Omental fat pad (tissue), 3 donors: ENCODE measurements at regions not wholly inside any gene's neighbourhood (a gene's known extent, or its start where the extent isn't known, plus 50 kb on each side); places are given as distances from the start of the nearest gene placed in this dataset.

ENCODE experiments used
- ATAC-seq: fragments of 150-250 bp; one replicate; pipeline ENCODE4 v1.9.1; 2016; ENCODE audit warnings: mild to moderate bottlenecking, moderate library complexity; ENCODE audit not compliant: low FRiP score
- DNase-seq: peaks from one replicate; pipeline ENCODE4 v3.0.0-alpha.2; 2019; ENCODE audit warnings: low spot score
- CTCF ChIP-seq, 3 donors: fragments of 450-650 bp; IDR thresholded peaks; one replicate each; pipeline ENCODE4 v1.5.1; 2016 to 2017; ENCODE audit warnings: antibody characterized with exemption in 3 of 3, mild to moderate bottlenecking in 3 of 3, moderate library complexity in 2 of 3

DNA sequence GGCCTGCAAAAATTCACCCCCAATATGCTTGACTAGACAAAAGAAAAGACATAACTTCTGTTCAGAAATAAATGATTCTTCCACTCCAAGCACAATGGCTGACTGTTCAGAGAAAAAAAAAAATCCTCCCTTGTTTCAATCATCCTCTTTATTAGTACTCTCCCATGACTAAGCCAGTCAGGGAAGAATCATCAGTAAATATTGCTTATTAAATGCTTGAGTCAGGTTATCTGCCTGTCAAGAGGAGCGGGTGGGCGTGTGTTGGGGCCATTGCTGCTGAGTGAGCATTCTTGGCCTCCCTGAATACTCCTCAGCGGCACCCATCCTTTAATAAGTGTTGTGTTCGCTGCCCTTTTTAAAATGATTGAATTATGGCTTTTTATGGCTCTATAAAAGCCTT, 1334.8 kb upstream of the CELF4 start:
- TF ChIP-seq CTCF (IDR thresholded peaks at IDR 0.05) = no peak
- DNase-seq = no peak
- ATAC-seq = no peak

DNA sequence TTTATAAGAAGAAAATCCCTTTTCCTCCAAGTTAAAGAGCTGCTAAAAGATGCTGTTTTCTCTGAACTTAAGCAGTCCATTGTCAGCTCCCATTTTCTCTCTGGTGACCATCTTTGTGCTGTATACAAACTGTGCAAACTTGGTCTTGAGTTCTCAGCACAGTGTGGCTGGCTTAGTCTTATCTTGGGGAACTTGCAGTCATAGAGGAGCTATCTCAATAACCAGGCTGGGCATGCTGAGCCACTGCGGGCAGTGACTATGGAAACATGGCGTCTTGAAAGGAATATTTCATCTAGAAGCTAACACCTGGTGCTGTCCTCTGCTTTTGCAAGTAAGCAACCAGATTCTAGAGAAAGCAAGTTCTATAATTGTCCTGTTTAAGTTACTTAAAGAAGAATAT, 1334.4 kb upstream of the CELF4 start:
- no peak for TF ChIP-seq CTCF (IDR thresholded peaks at IDR 0.05)
- no peak for ATAC-seq
- DNase-seq = no peak

GRCh38 chr18:38899252-38899651, 1333.7 kb upstream of the CELF4 start:
- DNase-seq (no peak), ATAC-seq (no peak)
- TF ChIP-seq CTCF (IDR thresholded peaks at IDR 0.05) = no peak

DNA sequence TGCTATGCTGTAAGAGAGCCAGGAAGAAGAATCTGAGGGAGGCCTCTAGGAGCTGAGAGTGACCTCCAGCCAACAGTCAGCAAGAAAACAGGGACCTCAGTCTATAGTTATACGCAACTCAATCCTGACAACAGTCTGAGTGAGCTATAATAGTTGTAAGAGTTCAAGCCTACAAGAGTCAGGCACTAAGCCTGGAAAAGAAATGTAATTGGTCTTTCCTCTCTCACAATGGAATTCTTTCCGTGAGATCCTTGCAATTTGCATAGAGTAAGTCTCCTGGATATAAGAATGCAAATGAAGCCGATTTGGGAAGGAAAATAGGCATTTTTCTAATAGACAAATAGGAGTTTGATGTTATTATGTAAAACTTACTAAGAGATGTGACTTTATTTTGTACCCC, 1332.6 kb upstream of the CELF4 start:
- ATAC-seq = no peak
- TF ChIP-seq CTCF (IDR thresholded peaks at IDR 0.05) = no peak
- DNase-seq = no peak

GRCh38 chr18:38895560-38895959, 1330.0 kb upstream of the CELF4 start:
- DNase-seq (no peak), ATAC-seq (no peak)
- no peak for TF ChIP-seq CTCF (IDR thresholded peaks at IDR 0.05)

DNA sequence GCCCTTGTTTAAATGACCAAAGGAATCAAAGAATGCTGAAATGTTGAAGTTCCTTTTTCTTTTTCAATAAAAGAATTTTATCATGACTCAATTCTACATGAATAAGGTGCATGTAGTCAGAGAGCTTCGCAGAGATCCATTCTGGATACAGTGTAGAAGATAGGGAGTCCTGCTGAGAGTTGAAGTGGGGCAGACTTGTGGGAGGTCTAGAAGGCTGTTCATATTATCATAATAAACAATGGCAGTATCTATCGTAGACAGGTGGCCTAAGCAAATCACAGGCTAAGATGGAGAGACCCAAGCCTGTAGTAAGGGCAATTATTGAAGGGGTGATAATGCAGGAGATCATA, 1322.0 kb upstream of the CELF4 start:
- ATAC-seq = no peak
- no peak for DNase-seq

More for the DNA sequence above, 1322.0 kb upstream of the CELF4 start:
- TF ChIP-seq CTCF (IDR thresholded peaks at IDR 0.05) = no peak
